ENCODE measurements at regions not wholly inside any gene's neighbourhood (a gene's known extent, or its start where the extent isn't known, plus 50 kb on each side); places are given as distances from the start of the nearest gene placed in this dataset.

GRCh38 chr13:40185414-40185813 is 481.0 kb downstream of the FOXO1 start:
- peaks cover 0 to 3% (median under 1%) of the 10 kb centered on the region in 3 donors for H3K27me3 Mint-ChIP-seq (ENCODE audit: low read depth in 3 of 3)
- H3K9ac ChIP-seq (ENCODE audit: insufficient read depth, low read length, poor library complexity, severe bottlenecking) = no peak overlapping the region
- H4K20me1 ChIP-seq (ENCODE audit: insufficient read depth, low read length) = no peaks in the 10 kb centered on the region
- no peaks in the 10 kb centered on the region for H3K9me3 ChIP-seq (replicated peaks in 1 of 2; ENCODE audit: control insufficient read depth in 1 of 2, insufficient read depth in 1 of 2, low read length in 2 of 2)
- no peak overlapping the region for H3K4me3 ChIP-seq (replicated peaks in 1 of 3; ENCODE audit: low read depth in 2 of 3, low read length in 3 of 3)
- TF ChIP-seq CTCF (IDR thresholded peaks at IDR 0.05) = no peak
- no peaks in the 10 kb centered on the region for H3K4me1 ChIP-seq (ENCODE audit: control insufficient read depth in 1 of 2, insufficient read depth in 2 of 2, low read length in 2 of 2)
- no peak overlapping the region for H3K4me3 Mint-ChIP-seq
- no peaks in the 10 kb centered on the region for H3K79me2 ChIP-seq (ENCODE audit: insufficient read depth, low read length)
- H3K9me3 Mint-ChIP-seq = peaks cover 0 to 3% (median 0%) of the 10 kb centered on the region in 7 donors
- intact Hi-C loops (cut with micrococcal nuclease) = no loop called here
- H3K27ac ChIP-seq (ENCODE audit: low read depth in 1 of 2, low read length in 2 of 2) = no peak overlapping the region
- peaks cover 6% of the 10 kb centered on the region for H3K4me1 Mint-ChIP-seq
- H3K27ac Mint-ChIP-seq = peak overlapping the region in 1 of 7 donors; percentile 54
- H2AFZ ChIP-seq (ENCODE audit: insufficient read depth, low read depth, low read length, poor library complexity, severe bottlenecking) = no peak overlapping the region
- no peaks in the 10 kb centered on the region for H3K36me3 ChIP-seq (replicated peaks in 1 of 2; ENCODE audit: control insufficient read depth in 1 of 2, insufficient read depth in 2 of 2, low read length in 2 of 2)
- 29% methylated on average over 1 of the region's 2 CpGs for WGBS (ENCODE audit: insufficient coverage)
- no peaks in the 10 kb centered on the region for H3K27me3 ChIP-seq (ENCODE audit: control insufficient read depth in 2 of 2, insufficient read depth in 2 of 2, low read length in 2 of 2)
- peak in 1 of 3 donors; percentile 6 for DNase-seq
- no peaks in the 10 kb centered on the region for H3K36me3 Mint-ChIP-seq
- no peak overlapping the region for H3K4me2 ChIP-seq (replicated peaks; ENCODE audit: extremely low read depth, low read length, poor library complexity, severe bottlenecking)

- Histone ChIP-seq H3K36me3 (replicated peaks in 1 of 2; ENCODE audit: control insufficient read depth in 1 of 2, insufficient read depth in 2 of 2, low read length in 2 of 2) (no peaks in the 10 kb centered on the region), H3K4me1 (ENCODE audit: control insufficient read depth in 1 of 2, insufficient read depth in 2 of 2, low read length in 2 of 2) (no peaks in the 10 kb centered on the region), H3K4me2 (replicated peaks; ENCODE audit: extremely low read depth, low read length, poor library complexity, severe bottlenecking) (no peak overlapping the region), H2AFZ (ENCODE audit: insufficient read depth, low read depth, low read length, poor library complexity, severe bottlenecking) (no peak overlapping the region), H3K27ac (ENCODE audit: low read depth in 1 of 2, low read length in 2 of 2) (no peak overlapping the region), H3K79me2 (ENCODE audit: insufficient read depth, low read length) (no peaks in the 10 kb centered on the region), H3K27me3 (ENCODE audit: control insufficient read depth in 2 of 2, insufficient read depth in 2 of 2, low read length in 2 of 2) (no peaks in the 10 kb centered on the region), H3K4me3 (replicated peaks in 1 of 3; ENCODE audit: low read depth in 2 of 3, low read length in 3 of 3) (no peak overlapping the region), H4K20me1 (ENCODE audit: insufficient read depth, low read length) (no peaks in the 10 kb centered on the region), H3K9ac (ENCODE audit: insufficient read depth, low read length, poor library complexity, severe bottlenecking) (no peak overlapping the region), H3K9me3 (replicated peaks in 1 of 2; ENCODE audit: control insufficient read depth in 1 of 2, insufficient read depth in 1 of 2, low read length in 2 of 2) (no peaks in the 10 kb centered on the region)
- Mint-ChIP-seq H3K36me3 (no peaks in the 10 kb centered on the region), H3K4me1 (peaks cover 10% of the 10 kb centered on the region), H3K27me3 (ENCODE audit: low read depth in 3 of 3) (peaks cover 0 to 3% (median 2%) of the 10 kb centered on the region in 3 donors), H3K27ac (no peak overlapping the region), H3K9me3 (peaks cover 0 to 3% (median 0%) of the 10 kb centered on the region in 7 donors), H3K4me3 (no peak overlapping the region)
- no CpG with 5 or more reads among the region's 3 CpGs for WGBS (ENCODE audit: insufficient coverage)
- no peak for TF ChIP-seq CTCF (IDR thresholded peaks at IDR 0.05)
- intact Hi-C loops (cut with micrococcal nuclease) = no loop called here
- DNase-seq = no peak
These were observed 480.4 kb downstream of the FOXO1 start for GRCh38 chr13:40186041-40186440.
